ENCODE measurements at regions not wholly inside any gene's neighbourhood (a gene's known extent, or its start where the extent isn't known, plus 50 kb on each side); places are given as distances from the start of the nearest gene placed in this dataset.
"Not testable (repeated sequence)": the region's sequence is repeated elsewhere in the genome, so short reads cannot be mapped to it uniquely, and the experiment has no call there.

DNA sequence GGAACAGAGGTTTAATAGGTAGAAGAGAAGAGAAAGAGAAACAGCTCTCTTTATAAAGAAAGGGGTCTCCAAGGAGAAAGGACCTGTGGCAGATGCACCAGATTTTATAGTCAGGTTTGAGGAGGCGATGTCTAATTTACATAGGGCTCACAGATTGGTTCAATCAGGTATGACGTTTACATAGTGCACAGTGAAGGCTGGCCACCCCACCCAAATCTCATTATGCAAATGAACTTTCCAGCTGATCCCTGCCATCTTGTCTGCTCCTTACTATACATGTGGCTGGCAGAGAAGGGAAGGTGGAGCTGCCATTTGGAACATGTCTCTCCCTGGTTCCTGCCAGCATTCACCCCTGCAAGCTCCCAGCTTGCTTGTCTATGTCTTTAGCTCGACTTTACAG lies 557.8 kb downstream of the SUCLG1 start:
- DNase-seq = no peak
- no peak overlapping the region for H3K4me3 Mint-ChIP-seq
- no peaks in the 10 kb centered on the region for H3K27me3 Mint-ChIP-seq
- H3K27ac Mint-ChIP-seq = no peak overlapping the region
- intact Hi-C loops (cut with micrococcal nuclease) = no loop called here
- no peaks in the 10 kb centered on the region for H3K9me3 Mint-ChIP-seq
- no peaks in the 10 kb centered on the region for H3K4me1 Mint-ChIP-seq
- no peaks in the 10 kb centered on the region for H3K36me3 Mint-ChIP-seq (ENCODE audit: low read depth)

GRCh38 chr2:83900862-83901261 lies 558.2 kb downstream of the SUCLG1 start:
- Mint-ChIP-seq H3K4me1 (no peaks in the 10 kb centered on the region), H3K27ac (no peak overlapping the region), H3K9me3 (no peaks in the 10 kb centered on the region), H3K27me3 (no peaks in the 10 kb centered on the region), H3K36me3 (ENCODE audit: low read depth) (no peaks in the 10 kb centered on the region), H3K4me3 (no peak overlapping the region)
- no peak for DNase-seq
- intact Hi-C loops (cut with micrococcal nuclease) = no loop called here

DNA sequence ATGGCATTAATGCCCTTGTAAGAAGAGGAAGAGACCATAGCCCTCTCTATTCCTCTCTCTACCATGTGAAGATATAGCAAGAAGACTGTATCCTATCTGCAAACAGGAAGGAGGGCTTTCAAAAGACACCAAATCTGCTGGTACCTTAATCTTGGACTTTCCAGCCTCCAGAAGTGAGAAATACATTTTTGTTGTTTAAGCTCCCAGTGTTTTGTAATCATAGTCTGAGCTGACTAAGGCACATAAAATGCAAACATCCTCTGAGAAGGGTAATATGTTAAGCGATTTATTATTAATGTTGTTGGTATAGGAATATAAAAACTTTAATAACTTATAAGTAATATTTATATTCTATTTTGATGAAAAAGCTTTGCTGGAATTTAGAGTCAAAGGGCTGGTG lies 559.8 kb downstream of the SUCLG1 start:
- no peak for DNase-seq
- Mint-ChIP-seq H3K9me3 (no peaks in the 10 kb centered on the region), H3K27ac (no peak overlapping the region), H3K27me3 (no peaks in the 10 kb centered on the region), H3K4me3 (no peak overlapping the region), H3K36me3 (ENCODE audit: low read depth) (no peaks in the 10 kb centered on the region), H3K4me1 (no peaks in the 10 kb centered on the region)
- intact Hi-C loops (cut with micrococcal nuclease) = no loop called here

- H3K27ac Mint-ChIP-seq = no peak overlapping the region
- intact Hi-C loops (cut with micrococcal nuclease) = no loop called here
Observed at GRCh38 chr2:83894976-83895375, 564.1 kb downstream of the SUCLG1 start.

DNA sequence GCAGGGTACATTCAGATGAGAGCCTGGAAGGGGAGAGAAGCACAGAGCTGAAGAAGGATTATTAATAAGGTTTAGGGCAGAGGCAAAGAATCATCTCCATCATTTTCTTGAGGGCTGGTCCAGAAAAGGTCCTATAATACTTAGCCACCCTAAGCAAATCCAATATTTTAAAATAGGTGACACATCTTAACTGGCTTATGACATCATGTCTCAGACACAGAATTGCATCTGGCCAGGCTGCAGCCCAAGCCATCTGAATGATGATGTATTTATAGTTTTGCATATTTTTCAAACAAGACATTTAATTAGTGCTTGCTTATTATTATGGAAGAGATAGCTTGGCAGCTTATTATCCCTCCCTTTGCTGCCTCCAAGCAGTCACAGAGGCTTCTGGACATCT lies 571.3 kb downstream of the SUCLG1 start:
- Mint-ChIP-seq H3K27me3 (no peaks in the 10 kb centered on the region), H3K4me3 (no peak overlapping the region), H3K4me1 (no peaks in the 10 kb centered on the region), H3K27ac (no peak overlapping the region), H3K9me3 (no peaks in the 10 kb centered on the region), H3K36me3 (ENCODE audit: low read depth) (no peaks in the 10 kb centered on the region)
- DNase-seq = no peak
- intact Hi-C loops (cut with micrococcal nuclease) = no loop called here

More at GRCh38 chr2:83894976-83895375, 564.1 kb downstream of the SUCLG1 start:
- no peaks in the 10 kb centered on the region for H3K4me1 Mint-ChIP-seq
- no peak overlapping the region for H3K4me3 Mint-ChIP-seq
- no peak for DNase-seq
- H3K36me3 Mint-ChIP-seq (ENCODE audit: low read depth) = no peaks in the 10 kb centered on the region
- H3K27me3 Mint-ChIP-seq = no peaks in the 10 kb centered on the region
- no peaks in the 10 kb centered on the region for H3K9me3 Mint-ChIP-seq

- Mint-ChIP-seq H3K4me3 (no peak overlapping the region), H3K27me3 (no peaks in the 10 kb centered on the region), H3K9me3 (peaks cover 10% of the 10 kb centered on the region), H3K4me1 (no peaks in the 10 kb centered on the region), H3K27ac (no peak overlapping the region), H3K36me3 (ENCODE audit: low read depth) (no peaks in the 10 kb centered on the region)
- intact Hi-C loops (cut with micrococcal nuclease) = no loop called here
- no peak for DNase-seq
Observed at GRCh38 chr2:83879127-83879526, 580.0 kb downstream of the SUCLG1 start.

DNA sequence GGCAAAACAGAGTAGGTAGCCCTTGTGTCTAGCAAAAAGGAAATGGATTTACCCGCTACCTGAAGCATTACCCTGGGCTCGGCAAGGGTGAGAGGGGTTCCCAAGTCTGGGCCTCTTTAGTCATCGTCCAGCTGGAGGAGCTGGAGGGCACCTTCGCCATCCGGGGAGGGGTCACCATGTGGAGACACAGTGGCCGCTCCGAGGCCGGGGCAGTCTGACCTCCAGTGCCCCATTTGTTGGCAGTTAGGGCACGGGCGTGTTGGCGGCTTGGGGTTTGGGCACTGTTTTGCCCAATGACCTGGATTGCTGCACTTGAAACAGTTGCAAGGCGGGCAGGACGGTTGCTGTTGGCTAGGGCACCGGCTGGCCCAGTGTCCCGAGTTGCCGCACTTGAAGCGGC lies 581.8 kb downstream of the SUCLG1 start:
- H3K27me3 Mint-ChIP-seq; H3K36me3 Mint-ChIP-seq (ENCODE audit: low read depth); intact Hi-C loops (cut with micrococcal nuclease); H3K4me1 Mint-ChIP-seq; H3K27ac Mint-ChIP-seq; H3K9me3 Mint-ChIP-seq; DNase-seq; H3K4me3 Mint-ChIP-seq: not testable (repeated sequence)

GRCh38 chr2:83874712-83875430 lies 584.2 kb downstream of the SUCLG1 start:
- Mint-ChIP-seq H3K4me3 (no peak overlapping the region), H3K9me3 (peaks cover 10% of the 10 kb centered on the region), H3K27me3 (no peaks in the 10 kb centered on the region), H3K4me1 (no peaks in the 10 kb centered on the region), H3K36me3 (ENCODE audit: low read depth) (no peaks in the 10 kb centered on the region), H3K27ac (no peak overlapping the region)
- no peak for DNase-seq
- intact Hi-C loops (cut with micrococcal nuclease) = no loop called here

DNA sequence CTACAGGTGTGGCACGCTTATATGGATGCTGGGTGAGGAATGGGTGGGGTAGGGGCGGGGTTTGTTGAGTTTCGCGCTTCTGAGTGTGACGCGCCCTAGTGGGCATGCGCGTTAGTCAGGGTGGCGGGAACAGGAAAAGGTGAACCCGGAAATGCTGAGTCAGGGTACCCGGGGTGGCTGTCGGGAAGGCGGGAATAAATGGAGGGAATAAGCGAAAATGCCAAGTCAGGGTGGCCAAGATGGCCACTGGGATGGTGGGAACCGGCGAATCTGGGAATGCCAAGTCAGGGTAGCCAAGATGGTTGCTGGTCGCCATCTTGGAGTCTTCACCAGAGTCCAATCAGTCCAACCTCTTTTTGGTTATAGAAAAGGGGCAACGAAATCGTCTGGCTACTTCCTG lies 585.0 kb downstream of the SUCLG1 start:
- H3K9me3 Mint-ChIP-seq = peaks cover 10% of the 10 kb centered on the region
- H3K4me1 Mint-ChIP-seq = no peaks in the 10 kb centered on the region
- no peaks in the 10 kb centered on the region for H3K27me3 Mint-ChIP-seq
- H3K4me3 Mint-ChIP-seq = no peak overlapping the region
- intact Hi-C loops (cut with micrococcal nuclease) = no loop called here
- H3K27ac Mint-ChIP-seq = no peak overlapping the region
- H3K36me3 Mint-ChIP-seq (ENCODE audit: low read depth) = no peaks in the 10 kb centered on the region
- DNase-seq = no peak

DNA sequence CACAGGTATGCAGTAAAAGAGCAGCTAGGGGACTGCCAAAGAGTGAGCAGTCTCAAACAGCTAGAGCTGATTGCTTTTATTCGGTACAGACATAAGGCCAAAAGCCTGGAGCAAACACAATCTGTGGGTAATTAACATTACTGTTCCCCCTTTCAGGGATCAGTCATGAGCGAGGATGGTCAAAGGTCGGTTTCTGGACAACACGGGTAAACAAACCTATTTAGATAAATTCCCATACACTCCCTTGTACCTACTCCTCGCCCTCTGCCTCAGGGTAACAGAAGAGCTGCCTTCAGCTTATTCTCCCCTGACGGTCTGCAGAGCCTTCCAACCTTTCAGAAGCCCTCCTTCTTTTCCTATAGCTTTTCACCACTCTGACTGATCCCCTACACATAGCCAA lies 586.0 kb downstream of the SUCLG1 start:
- H3K36me3 Mint-ChIP-seq (ENCODE audit: low read depth) = no peaks in the 10 kb centered on the region
- peaks cover 9% of the 10 kb centered on the region for H3K9me3 Mint-ChIP-seq
- no peak overlapping the region for H3K27ac Mint-ChIP-seq
- H3K27me3 Mint-ChIP-seq = no peaks in the 10 kb centered on the region
- H3K4me1 Mint-ChIP-seq = no peaks in the 10 kb centered on the region
- intact Hi-C loops (cut with micrococcal nuclease) = no loop called here
- no peak for DNase-seq
- H3K4me3 Mint-ChIP-seq = no peak overlapping the region

GRCh38 chr2:83866211-83866610 lies 592.9 kb downstream of the SUCLG1 start:
- intact Hi-C loops (cut with micrococcal nuclease) = no loop called here

DNA sequence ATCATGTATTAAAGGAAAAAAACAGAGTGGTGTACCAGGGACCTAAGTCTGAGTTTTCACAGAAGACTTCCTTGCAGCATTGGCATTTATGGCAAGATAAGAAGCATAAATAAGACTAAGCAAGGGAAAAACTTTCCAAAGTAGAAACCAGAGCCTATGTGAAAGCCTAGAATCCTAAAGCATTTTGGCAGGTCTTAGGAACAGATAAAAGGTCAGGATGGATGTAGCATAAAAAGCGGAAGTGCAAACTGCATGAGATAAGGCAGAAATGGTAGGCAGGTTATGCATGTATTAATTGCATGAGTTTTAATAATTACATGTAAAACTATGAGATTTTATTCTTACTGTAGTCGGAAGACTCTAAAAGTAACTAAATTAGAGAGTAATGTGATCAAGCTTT lies 596.5 kb downstream of the SUCLG1 start:
- Mint-ChIP-seq H3K36me3 (ENCODE audit: low read depth) (no peaks in the 10 kb centered on the region), H3K9me3 (no peaks in the 10 kb centered on the region), H3K27ac (no peak overlapping the region), H3K27me3 (no peaks in the 10 kb centered on the region), H3K4me3 (no peak overlapping the region), H3K4me1 (no peaks in the 10 kb centered on the region)
- DNase-seq = no peak
- intact Hi-C loops (cut with micrococcal nuclease) = no loop called here

More at GRCh38 chr2:83866211-83866610, 592.9 kb downstream of the SUCLG1 start:
- H3K4me3 Mint-ChIP-seq = no peak overlapping the region
- DNase-seq = no peak
- H3K27me3 Mint-ChIP-seq = no peaks in the 10 kb centered on the region
- H3K27ac Mint-ChIP-seq = no peak overlapping the region
- no peaks in the 10 kb centered on the region for H3K36me3 Mint-ChIP-seq (ENCODE audit: low read depth)
- no peaks in the 10 kb centered on the region for H3K4me1 Mint-ChIP-seq
- H3K9me3 Mint-ChIP-seq = no peaks in the 10 kb centered on the region

DNA sequence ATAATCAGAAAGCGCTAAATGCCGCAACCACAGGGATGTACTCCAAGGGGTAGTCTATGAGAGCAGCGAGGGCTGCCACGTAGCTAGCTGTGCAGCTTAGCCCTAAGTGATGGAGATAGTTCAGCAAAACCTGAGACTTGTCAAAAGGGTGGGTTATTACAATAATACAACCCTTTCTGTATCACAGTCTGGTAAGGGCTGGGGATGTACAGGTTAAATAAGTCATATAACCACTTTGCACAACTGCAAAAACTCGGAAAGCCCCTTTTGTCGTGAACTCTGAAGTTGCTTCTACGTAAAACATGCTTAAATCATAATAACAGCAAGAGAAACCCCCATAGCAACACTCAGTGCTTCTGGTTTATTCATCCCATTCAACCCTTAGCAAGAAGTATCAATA lies 598.8 kb downstream of the SUCLG1 start:
- intact Hi-C loops (cut with micrococcal nuclease) = no loop called here
- Mint-ChIP-seq H3K4me3 (no peak overlapping the region), H3K27me3 (no peaks in the 10 kb centered on the region), H3K27ac (no peak overlapping the region), H3K4me1 (no peaks in the 10 kb centered on the region), H3K9me3 (no peaks in the 10 kb centered on the region), H3K36me3 (ENCODE audit: low read depth) (no peaks in the 10 kb centered on the region)
- DNase-seq = no peak

GRCh38 chr2:83859553-83859952 lies 599.5 kb downstream of the SUCLG1 start:
- H3K4me3 Mint-ChIP-seq = no peak overlapping the region
- H3K4me1 Mint-ChIP-seq = no peaks in the 10 kb centered on the region
- no peaks in the 10 kb centered on the region for H3K9me3 Mint-ChIP-seq
- no peaks in the 10 kb centered on the region for H3K27me3 Mint-ChIP-seq
- no peak overlapping the region for H3K27ac Mint-ChIP-seq
- no peaks in the 10 kb centered on the region for H3K36me3 Mint-ChIP-seq (ENCODE audit: low read depth)
- DNase-seq = no peak
- intact Hi-C loops (cut with micrococcal nuclease) = no loop called here

DNA sequence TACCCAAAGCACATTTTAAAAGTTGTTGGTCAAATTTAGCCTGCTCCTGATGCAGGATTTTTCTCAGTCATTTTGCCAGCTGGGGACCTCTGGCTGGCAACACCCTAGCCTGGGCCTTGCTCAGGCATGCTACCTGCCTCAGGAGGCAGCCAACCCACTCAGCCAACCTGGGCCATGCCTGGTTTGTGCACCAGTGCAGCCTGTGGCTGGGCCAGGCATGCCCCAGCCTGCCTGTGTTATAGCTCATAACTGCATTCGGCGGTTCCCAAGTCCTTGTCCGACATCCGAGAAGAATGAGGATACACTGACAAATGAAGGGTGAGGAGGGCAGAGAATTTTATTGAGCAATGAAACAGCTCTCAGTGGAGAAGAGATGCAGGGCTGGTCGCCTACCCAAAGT lies 608.0 kb downstream of the SUCLG1 start:
- no peak overlapping the region for H3K27ac Mint-ChIP-seq
- H3K4me3 Mint-ChIP-seq = no peak overlapping the region
- no peaks in the 10 kb centered on the region for H3K36me3 Mint-ChIP-seq (ENCODE audit: low read depth)
- no peak for DNase-seq
- H3K9me3 Mint-ChIP-seq = no peaks in the 10 kb centered on the region
- intact Hi-C loops (cut with micrococcal nuclease) = no loop called here
- H3K4me1 Mint-ChIP-seq = no peaks in the 10 kb centered on the region
- H3K27me3 Mint-ChIP-seq = no peaks in the 10 kb centered on the region

Measured in activated CD4-positive, alpha-beta T cell treated with anti-CD3 and anti-CD28 coated beads, Interleukin-2, amount 10 ng/mL, durations not matched to agents 24 days and 14 days (primary cell).